Gastroesophageal sphincter (tissue), 3 donors: ENCODE measurements at regions not wholly inside any gene's neighbourhood (a gene's known extent, or its start where the extent isn't known, plus 50 kb on each side); places are given as distances from the start of the nearest gene placed in this dataset.

Experiments
- CTCF ChIP-seq, 4 experiments: fragments of 200-600 bp in 2 of 4; fragments of 450-650 bp in 2 of 4; sonication (generic) in 1 of 4; IDR thresholded peaks; one replicate each; pipeline ENCODE4 v1.5.1; 2017 to 2019; ENCODE audit warnings: antibody characterized with exemption in 4 of 4, mild to moderate bottlenecking in 2 of 4, moderate library complexity in 2 of 4
- POLR2A ChIP-seq, 2 donors: fragments of 450-650 bp; IDR thresholded peaks; one replicate each; pipeline ENCODE4 v1.6.1; 2017; ENCODE audit warnings: antibody characterized with exemption in 2 of 2, mild to moderate bottlenecking in 2 of 2, moderate library complexity in 1 of 2

DNA sequence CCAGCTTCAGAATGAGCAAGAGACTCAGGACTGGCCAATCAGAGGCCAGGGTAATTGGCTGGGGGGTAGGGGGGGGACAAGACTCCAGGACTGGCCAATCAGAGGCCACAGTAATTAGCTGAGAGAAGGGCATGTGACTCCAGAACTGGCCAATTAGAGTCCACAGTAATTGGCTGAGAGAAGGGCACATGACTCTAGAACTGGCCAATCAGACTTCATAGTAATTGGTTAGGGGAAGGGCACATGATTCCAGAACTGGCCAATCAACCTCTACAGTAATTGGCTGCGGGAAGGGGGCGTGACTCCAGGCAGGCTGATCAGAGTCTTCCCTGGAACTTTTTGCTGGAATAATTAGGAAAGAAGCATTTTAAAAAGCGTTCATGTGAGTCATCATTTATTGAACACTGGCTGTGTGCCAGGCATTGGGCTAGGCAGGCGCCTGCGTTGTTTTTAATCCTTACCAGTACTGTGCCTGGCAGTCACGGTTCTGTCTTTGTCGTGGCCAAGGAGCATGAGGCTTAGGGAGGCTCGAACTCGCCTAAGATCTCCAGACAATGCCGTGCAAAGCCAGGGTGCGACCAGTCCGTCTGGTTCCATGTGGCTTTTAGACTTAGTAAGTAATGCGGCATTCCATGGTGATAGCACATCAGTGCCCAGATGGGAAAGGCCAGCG is 508.1 kb downstream of the TBC1D22A start:
- no peak for TF ChIP-seq CTCF (IDR thresholded peaks at IDR 0.05)
- no peak for TF ChIP-seq POLR2A (IDR thresholded peaks at IDR 0.05)
